ENCODE measurements at regions not wholly inside any gene's neighbourhood (a gene's known extent, or its start where the extent isn't known, plus 50 kb on each side); places are given as distances from the start of the nearest gene placed in this dataset.
"Not testable (repeated sequence)": the region's sequence is repeated elsewhere in the genome, so short reads cannot be mapped to it uniquely, and the experiment has no call there.

DNA sequence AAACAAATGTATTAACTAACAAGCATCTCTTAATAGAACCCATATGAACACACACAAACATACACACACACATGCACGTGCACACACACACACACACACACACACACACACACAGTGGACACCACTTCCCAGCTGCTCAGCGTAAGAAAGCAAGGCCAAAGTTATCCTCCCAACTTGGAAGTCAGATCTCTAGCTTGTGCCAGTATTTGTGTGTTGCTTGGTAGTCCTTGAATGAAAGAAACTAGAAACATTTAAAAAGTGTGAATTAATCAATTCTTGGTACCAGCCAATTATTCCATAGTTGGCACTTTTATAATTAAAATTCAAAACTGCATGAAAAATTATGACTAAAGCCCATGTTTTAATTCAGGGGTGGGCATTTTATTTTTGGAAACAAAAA, 178.1 kb downstream of the TMEM161B start:
- DNase-seq: no peak

DNA sequence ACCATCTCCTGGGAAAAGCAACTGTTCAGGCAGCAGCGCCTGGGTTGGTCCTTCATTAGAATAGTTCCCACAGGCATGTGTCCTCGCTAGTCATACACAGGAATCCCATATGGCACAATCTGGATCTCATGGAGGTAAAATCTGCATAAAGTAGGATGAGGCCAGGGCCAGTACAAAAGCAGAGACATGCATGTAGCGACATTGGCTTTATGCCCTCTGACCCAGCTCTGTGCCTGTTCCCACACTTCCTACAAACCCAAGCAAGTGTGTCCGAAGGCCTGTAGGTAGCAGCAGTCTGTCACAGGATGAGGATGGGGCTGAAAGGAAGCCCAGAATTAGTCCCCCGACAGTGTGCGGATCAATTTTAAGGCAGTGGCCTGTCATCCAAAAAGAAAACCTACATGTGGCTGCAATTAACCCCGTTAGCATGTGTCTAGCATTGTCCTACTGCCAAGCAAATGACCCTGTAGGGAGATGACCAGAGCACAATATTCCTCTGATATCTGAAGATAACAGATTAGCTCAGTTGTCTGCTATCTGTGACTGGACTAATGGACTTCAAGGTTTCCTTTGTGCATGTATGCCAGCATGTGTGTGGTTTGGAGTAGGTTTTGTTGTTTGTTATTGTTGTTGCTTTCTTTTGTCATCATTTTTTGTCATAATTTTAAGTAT, 178.8 kb downstream of the TMEM161B start:
- DNase-seq: no peak

DNA sequence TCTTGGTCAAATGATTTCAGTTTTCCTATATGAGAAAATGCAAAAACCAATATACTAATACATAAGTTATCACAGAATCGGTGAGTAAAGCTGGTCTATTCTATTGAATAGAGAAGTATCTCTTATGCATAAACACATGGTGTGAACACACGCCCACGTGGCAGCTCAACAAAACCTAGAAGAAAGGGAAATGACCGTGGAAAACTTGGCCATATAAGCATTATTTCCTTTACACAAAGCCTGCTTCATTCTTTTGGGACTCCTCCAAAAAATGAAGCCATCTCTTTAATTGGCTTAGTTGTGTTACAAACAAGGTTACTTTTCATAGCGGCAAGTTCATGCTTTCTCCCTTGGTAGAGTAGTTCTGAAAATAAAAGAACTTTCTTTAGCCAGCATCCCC, 183.2 kb downstream of the TMEM161B start:
- DNase-seq: no peak

GRCh38 chr5:88081877-88082276, 186.8 kb downstream of the TMEM161B start:
- no peak for DNase-seq

- no peak for DNase-seq
Observed at GRCh38 chr5:88063813-88064212, 204.8 kb downstream of the TMEM161B start.

DNA sequence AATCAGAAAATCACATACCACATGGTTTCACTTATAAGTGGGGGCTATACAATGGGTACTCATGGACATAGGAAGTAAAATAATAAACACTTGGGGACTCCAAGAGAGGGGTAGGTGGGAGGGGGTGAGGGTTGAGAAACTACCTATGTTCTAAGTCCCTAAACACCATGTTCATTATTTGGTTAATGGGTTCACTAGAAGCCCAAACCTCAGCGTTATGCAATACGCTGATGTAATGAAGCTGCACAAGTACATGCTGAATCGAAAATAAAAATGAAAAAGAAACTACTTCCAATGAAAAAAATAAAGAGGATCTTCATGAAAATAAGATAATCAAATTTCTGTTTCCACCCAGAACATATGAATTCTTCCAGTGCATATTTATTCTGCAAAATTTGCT, 208.5 kb downstream of the TMEM161B start:
- DNase-seq: no peak

DNA sequence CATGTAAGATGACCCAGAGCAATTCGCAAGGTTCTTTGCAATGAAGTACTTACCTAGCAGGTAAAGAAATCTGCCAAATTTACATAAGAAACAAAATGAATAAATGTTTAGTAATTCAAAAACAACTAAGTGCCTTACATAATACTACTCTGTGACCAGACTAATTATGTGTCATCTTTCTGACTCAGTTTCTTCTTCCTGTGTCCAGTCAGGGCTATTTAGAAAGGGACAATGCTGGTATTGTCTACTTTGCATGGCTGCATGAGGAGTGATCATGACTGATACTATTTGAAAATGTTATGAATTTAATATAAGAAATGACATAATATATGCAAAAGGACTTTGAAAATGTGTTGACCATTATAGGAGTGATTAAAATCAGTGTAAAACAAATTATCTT, 210.0 kb downstream of the TMEM161B start:
- DNase-seq: no peak

DNA sequence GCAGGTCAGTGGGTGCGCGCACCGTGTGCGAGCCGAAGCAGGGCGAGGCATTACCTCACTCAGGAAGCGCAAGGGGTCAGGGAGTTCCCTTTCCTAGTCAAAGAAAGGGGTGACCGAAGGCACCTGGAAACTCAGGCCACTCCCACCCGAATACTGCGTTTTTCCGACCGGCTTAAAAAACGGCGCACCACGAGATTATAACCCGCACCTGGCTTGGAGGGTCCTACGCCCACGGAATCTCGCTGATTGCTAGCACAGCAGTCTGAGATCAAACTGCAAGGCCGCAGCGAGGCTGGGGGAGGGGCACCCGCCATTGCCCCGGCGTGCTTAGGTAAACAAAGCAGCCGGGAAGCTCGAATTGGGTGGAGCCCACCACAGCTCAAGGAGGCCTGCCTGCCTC, 216.2 kb downstream of the TMEM161B start:
- not testable (repeated sequence) for DNase-seq

DNA sequence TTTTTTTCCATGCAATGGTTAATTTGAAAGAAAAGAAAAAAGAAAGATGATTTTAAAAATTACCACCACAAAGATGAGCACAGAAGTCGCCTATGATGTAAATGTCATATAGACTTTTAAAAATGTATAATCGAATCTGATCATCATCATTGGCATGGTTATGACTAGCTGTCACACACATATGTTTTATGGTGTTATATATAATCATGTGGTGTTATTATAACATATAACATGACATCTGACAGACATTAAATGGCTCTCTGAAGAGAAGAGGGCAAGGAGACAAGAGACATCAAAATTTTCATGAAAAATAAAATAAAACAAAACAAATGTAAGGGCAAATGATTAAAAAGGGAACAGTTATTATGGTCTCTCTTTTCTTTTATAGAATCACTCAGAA, 217.5 kb downstream of the TMEM161B start:
- no peak for DNase-seq

- no peak for DNase-seq
Observed at GRCh38 chr5:88049737-88050136, 218.9 kb downstream of the TMEM161B start.

- no peak for DNase-seq
Observed at GRCh38 chr5:88049156-88049555, 219.5 kb downstream of the TMEM161B start.

GRCh38 chr5:88045931-88046461, 222.6 kb downstream of the TMEM161B start:
- no peak for DNase-seq

DNA sequence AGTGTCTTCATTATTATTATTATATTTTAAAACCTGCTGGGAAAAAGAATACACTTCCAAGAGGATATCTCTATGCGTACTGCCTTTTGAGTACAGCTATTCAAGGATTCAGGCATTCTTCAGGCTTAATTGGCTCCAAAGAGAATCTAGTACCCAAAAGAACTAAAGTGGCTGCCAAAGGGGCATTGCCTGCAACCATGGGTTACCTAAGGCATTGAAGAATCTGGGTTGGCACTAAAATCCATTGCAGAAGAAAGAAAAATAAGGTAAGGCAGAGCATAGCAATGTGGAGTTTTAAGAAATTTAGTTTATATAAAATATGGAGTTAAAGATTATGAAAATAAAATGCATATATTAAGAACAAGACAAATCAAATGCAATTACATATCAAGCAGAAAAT, 223.5 kb downstream of the TMEM161B start:
- DNase-seq: no peak

GRCh38 chr5:88034520-88034919, 234.1 kb downstream of the TMEM161B start:
- no peak for DNase-seq

DNA sequence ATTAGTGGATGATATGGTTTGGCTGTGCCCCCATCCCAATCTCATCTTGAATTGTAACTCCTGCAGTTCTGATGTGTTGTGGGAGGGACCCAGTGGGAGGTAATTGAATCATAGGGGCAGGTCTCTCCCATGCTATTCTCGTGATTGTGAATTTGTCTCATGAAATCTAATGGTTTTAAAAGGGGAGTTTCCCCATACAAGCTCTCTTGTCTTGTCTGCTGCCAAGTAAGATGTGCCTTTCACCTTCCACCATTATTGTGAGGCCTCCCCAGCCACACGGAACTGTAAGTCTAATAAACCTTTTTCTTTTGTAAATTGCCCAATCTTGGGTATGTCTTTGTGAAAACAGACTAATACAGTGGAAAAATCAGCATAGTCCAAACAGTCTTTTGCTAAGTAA, 235.5 kb downstream of the TMEM161B start:
- DNase-seq: no peak

DNA sequence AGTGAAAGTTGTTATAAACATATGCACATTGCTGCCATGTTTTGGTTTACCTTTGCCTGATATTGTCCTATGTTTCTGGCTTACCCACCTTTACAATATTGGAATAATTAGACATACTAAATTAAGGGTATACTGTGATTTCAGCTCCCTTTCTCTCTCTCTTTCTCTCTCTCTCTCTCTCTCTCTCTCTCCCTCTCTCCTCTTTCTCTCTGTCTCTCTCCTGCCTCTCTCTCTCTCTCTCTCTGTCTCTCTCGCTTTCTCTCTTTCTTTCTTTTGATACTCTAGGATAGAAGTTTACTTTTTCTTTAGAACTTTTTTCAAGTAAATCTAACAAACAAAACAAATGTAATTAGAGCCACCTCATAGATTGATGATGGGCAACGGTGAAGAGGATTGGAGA, 239.6 kb downstream of the TMEM161B start:
- DNase-seq: no peak

DNA sequence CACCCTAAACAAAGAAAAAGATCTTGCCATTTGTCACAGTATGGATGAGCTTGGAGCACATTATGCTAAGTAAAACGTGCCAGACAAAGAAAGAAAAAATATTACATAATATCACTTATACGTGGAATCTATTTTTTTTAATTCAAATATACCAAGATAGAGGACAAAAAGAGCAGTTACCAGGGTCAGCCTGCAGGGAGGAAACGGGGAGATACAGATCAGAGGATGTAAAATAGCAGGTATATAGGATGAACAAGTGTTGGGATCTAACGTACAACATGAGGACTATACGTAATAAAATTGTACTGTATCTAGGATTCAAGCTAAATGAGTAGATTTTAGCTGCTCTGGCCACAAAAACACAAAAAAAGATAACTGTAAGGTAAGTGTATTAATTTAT, 247.5 kb downstream of the TMEM161B start:
- no peak for DNase-seq

DNA sequence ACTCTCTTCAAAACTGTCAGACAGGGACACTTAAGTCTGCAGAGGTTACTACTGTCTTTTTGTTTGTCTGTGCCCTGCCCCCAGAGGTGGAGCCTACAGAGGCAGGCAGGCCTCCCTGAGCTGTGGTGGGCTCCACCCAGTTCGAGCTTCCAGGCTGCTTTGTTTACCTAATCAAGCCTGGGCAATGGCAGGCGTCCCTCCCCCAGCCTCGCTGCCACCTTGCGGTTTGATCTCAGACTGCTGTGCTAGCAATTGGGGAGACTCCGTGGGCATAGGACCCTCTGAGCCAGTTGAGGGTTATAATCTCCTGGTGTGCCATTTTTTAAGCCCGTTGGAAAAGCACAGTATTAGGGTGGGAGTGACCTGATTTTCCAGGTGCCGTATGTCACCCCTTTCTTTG, 253.7 kb downstream of the TMEM161B start:
- DNase-seq: not testable (repeated sequence)

- DNase-seq: no peak
Observed at GRCh38 chr5:88000877-88001276, 267.8 kb downstream of the TMEM161B start.

- no peak for DNase-seq
Observed at GRCh38 chr5:87997662-87998061, 271.0 kb downstream of the TMEM161B start.

DNA sequence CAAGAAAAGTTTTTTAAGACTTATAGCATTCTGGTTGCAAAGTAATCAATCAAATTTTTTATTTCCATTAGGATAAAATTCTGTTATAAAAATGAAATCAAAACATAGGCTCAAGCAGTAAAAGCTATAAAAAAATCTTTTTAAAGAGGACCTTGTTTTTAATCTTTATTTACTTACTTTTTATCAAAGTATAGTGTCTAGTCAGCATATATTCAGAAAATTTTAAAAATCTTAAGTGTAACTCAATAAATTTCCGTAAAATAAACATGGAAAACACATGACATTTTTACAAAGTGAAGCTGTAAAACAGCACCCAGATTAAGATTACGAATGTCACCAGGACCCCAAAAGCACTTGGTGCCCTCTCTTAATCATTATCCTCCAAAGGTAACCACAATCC, 302.4 kb downstream of the TMEM161B start:
- no peak for DNase-seq

- DNase-seq: no peak
Observed at GRCh38 chr5:87954121-87954520, 314.5 kb downstream of the TMEM161B start.

DNA sequence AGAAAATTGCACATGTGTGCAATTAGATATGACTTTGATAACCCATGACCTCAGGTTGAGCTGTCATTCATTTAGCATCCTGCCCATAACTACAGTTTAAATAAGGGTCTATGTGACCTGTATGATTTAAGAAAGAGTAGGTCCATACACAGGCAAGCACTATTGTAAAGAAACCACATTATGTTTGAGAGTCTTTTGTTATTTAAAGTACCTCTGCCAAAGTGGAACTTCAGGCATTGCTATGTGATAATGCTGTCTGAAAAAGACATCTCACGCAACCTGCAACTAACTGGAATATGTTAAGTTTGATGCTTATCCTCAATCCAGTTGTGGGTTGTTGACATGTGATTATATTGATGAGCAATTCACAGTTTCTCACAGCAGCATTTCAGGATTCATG, 317.0 kb downstream of the TMEM161B start:
- no peak for DNase-seq

DNA sequence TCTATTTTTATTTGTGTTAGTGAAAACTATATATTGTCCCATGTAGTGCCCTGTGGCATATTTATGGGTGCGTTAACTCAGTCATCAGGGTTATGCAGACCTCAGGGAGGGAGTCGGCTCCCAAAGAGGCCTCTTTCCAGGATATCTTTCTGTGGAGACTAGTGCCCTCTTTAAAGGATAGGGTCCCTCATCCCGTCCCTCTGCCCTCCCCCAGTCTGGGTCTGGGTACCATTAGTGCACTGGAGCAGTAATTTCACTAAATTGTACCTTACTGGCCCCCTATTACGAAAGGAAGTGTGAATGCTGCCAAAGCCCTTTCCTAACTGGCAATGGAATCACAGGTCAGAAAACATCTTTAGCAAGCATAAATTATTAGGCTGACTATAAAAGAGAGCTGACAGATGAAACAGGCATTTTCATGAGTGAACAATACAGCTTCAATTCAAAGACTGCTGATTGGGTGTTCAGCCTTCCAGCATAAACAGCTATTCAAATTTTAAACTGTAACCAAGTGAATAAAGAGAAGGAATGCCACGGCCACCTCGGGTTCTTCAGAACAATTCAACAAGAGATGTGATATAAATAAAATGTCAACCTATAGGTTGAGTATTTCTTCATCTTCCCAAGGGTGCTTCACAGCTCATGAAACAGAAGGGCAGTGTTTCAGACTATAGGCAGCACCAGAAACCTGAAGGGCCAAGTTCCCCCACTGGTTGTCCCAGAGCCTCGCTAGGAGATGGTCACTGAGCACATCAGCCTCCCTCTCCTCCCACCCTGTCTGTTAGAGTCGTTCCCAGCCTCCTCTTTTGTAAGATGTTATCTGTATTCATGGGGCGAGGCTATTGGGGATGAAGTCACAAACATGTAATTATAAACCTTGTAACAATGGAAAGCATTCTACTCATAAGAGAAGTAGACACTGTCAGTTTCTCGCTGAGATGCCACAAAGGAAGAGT, 318.7 kb downstream of the TMEM161B start:
- DNase-seq: no peak
